Fibroblast of skin of back (primary cell): ENCODE measurements at regions not wholly inside any gene's neighbourhood (a gene's known extent, or its start where the extent isn't known, plus 50 kb on each side); places are given as distances from the start of the nearest gene placed in this dataset.

Experiments used
- DNase-seq: peaks from one replicate; pipeline ENCODE4 v3.0.0-alpha.2; 2013

DNA sequence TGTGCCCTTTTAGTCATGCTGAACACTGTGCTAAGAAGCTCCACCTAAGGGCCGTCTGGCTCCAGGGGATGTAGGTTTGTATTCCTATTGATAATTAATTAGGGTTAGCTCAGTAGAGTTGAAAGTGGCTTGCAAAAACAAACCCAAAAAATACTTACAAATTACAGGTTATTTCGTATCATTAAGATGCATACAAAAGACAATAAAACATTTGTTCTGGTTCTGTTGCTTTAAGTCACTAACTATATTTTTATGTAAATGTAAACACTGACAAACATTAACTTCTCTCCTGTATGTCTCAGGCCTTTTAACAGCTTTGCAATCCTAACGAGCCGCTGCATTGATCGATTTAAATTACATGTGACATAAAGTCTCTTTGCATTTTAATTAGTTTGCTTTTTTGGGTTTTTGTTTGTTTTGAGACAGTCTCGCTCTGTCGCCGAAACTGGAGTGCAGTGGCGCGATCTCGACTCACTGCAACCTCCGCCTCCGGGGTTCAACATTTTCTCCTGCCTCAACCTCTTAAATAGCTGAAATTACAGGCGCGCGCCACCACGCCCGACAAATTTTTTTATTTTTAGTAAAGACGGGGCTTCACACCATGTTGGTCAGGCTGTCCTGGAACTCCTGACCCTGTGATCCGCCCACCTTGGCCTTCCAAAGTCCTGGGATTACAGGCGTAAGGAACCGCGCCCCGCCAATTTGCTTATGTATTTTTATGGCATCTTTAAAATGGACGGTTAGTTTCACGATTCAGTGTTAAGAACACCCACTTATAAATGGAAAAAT, 110.9 kb downstream of the HFE start:
- DNase-seq = peak; percentile 50

DNA sequence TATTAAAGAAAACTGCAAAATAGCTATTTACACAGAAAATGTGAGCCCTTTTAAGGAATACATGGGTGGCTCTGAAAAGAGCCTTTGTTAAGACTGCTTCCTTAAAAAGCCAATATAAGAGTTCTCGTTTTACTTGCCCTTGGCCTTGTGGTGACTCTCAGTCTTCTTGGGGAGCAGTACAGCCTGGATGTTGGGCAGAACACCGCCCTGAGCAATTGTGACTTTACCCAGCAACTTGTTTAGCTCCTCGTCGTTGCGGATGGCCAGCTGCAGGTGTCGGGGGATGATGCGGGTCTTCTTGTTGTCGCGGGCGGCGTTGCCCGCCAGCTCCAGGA, 111.5 kb downstream of the HFE start:
- DNase-seq = no peak

DNA sequence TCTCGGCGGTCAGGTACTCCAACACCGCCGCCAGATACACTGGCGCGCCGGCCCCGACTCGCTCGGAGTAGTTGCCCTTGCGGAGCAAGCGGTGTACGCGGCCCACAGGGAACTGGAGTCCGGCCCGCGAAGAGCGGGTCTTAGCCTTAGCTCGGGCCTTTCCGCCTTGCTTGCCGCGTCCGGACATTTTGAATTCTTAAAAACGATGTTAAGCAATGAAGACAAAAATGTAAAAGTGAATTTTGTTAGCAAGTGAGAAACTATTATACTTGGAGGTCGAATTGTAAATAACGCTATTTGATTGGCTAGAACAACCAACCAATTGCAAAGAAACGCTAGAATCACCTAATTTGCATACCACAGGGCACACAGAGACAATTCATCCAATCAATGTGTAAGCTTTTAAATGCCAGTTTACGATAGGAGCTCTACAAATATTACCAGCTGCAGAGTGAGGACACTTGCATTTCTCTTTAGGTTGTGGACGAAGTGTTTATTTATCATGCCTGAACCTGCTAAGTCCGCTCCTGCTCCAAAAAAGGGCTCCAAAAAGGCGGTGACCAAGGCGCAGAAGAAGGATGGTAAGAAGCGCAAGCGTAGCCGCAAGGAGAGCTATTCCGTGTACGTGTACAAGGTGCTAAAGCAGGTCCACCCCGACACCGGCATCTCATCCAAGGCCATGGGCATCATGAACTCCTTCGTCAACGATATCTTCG, 112.0 kb downstream of the HFE start:
- peak; percentile 93 for DNase-seq

DNA sequence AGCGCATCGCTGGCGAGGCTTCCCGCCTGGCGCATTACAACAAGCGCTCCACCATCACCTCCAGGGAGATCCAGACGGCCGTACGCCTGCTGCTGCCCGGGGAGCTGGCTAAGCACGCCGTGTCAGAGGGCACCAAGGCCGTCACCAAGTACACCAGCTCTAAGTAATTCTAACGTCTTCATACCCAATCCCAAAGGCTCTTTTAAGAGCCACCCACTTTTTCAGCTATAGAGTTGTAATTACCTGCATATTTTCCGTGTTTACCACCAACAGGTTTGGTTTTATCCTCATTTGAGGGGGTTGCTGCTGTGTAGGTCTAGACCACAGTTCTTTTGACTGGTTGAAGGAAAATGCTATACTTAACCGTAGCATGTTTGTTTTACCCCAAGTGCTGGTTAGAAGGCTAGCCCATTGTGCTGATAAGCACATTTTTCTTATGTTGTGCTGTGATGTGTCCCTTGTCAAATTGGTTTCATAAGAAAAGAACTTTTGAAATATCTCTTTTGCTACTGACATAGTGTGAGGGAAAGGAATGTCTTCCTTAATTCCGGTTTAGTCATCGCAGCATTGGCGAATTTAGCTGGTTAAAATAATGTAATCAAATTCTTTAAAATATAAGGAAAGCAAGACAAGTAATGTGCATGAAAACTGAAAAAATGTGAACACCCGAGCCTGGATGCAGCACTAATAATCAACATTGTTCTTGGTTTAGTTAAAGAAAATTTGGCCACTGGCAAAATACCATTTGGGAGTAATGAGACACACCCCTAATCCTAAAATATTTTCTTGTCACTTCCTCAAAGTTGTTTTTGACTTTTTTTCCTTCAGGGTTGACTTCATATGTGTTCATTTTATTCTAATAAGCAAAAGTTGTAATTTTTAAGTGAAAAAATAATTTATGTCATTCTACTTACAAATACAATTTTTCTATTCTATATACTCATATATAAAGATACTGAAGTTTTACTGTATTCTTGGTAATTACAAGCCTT, 112.8 kb downstream of the HFE start:
- peak; percentile 84 for DNase-seq

DNA sequence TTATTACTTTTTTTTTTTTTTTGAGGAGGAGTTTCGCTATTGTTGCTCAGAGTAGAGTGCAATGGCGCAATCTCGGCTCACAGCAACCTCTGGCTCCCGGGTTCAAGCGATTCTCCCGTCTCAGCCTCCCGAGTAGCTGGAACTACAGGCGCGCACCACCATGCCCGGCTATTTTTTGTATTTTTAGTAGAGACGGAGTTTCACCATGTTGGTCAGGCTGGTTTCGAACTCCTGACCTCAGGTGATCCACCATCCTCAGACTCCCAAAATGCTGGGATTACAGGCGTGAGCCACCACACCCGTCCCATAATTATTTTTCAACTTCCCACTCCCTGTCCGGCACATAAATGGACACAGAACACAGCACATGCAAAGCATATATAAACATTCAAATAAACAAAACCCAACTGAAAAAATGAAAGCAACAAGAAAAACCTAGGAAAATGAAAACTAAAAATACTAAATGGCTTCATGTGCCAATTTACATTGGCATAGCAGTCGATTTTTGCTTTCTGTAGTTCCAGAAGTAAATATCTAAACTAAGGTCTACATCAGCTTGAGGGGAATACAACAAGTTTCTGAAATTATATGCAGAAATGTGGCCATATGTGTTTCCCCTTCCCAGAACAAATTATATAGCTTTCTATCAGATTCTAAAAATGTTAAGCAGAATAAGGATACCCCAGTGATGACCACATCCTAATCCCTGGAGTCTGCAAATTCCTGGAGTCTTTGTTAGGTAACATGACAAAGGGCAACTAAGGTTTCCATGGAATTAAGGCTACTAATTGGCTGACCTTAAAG, 113.9 kb downstream of the HFE start:
- no peak for DNase-seq

DNA sequence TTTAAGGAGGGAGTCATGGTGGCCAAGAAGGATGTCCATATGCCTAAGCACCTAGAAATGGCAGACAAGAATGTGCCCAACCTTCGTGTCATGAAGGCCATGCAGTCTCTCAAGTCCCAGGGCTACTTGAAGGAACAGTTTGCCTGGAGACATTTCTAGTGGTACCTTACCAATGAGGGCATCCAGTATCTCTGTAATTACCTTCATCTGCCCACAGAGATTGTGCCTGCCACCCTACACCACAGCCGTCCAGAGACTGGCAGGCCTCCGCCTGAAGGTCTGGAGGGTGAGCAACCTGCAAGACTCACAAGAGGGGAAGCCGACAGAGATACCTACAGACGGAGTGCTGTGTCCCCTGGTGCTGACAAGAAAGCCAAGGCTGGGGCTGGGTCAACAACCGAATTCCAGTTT, 115.0 kb downstream of the HFE start:
- DNase-seq = no peak

DNA sequence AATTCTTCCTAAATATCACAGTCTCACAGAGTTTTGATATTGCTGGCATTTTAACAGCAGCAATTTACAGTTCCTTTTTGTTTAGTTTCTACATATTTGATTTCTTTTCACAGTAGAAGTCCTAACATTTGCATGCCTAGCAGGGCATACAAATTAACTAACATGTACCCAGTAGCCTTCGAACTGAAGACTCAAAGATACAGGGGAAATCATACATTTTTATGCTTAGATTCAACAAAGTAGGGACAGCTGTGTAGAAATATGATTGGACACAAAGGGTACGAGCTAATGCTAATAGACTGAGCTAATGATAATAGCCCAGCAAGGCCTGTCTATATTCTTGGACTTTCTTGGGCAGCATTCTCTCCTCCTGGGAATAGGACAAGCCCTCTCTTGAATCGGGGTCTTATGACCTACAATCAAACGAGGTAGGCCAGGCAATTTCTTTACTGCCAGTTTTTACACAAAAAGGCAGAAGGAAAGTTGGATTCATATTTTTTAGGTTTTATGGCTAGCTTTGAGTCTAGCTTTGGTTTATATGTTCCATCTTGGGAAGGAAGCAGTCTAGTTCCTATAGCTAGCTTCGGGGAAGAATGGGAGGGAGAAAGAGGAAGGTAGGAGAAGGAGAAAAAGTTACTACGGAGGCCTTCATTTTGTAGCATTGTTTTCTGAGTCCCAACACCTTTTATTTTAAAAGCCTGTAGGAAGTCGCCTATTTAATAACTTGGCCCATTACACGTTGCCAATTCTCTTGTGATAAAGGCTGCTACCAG, 115.8 kb downstream of the HFE start:
- no peak for DNase-seq

DNA sequence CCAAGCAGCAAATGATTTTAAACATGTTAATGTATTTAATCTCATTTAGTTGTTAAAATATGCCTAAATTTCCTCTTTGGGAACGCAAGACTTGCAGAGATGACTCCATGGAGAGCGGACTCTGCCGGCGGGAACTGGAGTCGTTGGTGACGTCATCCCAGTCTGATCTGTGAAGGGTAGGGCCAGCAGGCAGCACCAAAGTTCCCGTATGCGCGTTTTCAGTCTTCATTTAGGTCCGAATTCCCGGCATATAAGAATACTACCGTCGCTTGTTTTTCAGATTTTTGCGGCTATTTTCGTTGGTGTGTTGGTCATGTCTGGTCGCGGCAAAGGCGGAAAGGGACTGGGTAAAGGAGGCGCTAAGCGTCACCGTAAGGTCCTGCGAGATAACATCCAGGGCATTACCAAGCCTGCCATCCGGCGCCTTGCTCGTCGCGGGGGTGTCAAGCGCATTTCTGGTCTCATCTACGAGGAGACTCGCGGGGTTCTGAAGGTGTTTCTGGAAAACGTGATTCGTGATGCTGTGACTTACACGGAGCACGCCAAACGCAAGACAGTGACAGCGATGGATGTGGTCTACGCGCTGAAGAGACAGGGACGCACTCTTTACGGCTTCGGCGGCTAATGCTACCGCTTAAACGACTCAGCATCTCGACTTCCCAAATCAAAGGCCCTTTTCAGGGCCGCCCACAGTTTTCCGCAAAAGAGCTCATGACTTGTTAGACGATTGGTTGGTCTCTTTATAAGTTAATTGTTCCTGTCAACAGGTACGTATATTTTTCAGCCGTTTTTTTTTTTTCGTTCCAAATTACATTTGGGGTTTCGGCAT, 117.3 kb downstream of the HFE start:
- peak; percentile 99 for DNase-seq

DNA sequence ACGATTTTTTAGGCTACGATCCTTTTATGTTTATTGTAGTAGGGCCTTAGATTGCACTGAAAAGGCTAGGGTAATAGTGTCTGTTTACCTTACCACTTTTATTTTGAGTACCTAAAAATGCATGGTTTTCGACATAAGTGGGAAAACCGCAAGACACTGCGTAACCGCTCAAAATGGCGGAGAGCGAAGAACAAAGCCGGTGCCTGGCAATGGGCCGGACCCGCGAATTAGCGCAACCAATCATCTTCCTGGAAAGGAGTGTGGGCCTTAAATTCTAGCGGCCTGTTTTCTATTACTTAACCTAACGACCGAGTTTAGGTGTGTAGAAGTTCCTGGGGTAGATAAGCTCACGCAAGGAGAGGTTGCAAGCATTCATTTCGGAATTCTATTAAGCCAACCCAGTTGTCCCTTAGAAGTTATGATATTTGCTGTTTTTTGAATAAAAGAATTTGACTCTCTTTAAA, 118.0 kb downstream of the HFE start:
- DNase-seq = peak; percentile 90

DNA sequence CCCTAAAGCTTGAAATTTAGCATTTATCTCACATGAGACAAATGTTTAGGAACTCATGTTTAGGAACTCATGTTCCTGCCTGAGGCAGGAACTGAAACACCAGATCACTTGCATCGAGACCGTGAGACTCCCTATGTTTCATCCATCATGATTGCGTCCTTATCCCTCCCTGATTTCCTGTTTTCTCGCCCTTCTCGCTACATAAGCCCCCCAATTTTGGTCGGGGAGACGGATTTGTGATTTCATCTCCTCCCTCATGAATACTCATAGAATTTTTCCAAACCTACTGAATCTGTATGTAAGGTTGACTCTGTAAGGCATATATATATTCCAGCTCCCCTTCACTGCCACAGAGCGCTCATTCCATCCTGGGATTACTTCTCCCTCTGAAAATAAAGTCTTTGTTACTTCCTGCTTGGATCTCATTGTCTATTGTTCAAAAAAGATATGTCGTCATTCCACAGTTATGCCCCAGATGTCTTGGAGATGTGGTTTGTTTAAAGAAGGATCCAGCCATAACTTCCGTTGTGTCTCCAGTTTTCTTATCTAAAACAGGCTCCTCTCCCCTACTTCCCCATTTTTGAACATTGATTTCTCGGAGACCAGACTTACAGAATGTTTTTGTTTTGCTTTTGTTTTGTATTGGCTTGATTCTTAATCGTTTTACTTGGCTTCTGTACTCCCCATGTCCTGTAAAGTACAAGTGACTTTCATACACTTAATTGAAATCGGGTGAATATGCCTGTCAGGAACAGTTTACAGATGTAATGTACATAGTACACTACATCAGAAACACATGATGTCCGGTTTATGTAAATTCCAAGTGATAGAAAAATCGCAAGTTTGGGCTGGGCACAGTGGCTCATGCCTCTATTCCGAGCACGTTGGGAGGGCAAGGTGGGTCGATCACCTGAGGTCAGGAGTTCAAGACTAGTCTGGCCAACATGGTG, 118.7 kb downstream of the HFE start:
- DNase-seq = peak; percentile 92

DNA sequence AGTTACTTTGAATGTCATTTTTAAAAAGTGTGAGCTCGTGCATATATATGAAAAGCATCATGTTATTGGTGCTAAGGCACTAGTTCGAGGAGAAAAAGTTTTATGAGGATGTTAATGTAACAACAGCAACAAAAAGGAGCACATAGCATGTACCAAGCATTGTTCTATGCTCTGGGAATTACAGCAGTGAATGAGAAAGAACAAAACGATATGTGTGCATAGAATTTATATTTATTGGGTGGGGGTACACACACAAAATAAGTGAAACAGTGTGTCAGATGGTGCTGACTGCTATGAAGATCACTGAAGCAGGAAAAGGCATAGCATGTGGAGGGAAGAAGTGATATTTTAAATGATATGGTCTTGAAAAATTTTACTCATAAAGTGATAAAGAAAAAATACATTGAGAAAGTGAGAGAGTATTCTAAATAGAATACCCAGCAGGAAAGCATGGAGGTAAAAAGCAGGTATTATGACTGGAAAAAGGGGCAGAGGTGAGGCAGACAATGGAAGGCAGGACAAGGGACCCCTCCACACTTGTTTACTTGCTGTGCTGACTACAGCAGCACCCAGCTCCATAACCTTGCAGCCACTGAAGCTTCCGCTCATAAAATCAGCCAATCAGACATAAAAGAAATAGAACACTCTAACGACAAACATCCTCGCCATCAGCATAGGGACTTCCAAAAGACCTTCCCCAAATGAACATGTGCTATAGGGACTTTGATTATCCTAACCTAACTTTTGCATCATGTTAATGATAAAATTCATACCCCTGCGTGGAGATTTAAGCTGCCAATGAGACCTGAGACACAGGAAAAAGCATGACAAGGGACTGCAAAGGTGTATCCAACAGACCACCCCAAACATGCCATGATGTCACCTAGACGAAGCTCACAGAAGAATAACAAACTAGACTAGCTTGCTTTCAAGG, 119.9 kb downstream of the HFE start:
- no peak for DNase-seq

DNA sequence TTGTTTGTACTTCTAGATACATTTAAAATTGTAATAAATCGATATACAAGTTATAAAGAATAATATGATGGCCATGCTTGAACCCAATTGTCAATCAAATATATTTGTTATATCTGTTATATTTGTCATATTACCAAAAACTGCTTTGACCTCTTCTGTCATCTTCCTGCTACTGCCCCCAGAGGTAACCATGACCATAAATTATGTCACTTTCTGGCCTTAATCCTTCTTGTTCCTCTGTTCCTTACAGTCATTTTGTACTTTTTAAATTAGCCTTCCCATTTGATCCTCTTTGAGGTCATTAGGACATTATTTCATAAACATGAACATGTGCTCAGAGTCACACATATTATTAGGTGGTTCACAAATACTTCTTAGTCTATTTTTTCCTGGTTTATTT, 124.7 kb downstream of the HFE start:
- DNase-seq = no peak

DNA sequence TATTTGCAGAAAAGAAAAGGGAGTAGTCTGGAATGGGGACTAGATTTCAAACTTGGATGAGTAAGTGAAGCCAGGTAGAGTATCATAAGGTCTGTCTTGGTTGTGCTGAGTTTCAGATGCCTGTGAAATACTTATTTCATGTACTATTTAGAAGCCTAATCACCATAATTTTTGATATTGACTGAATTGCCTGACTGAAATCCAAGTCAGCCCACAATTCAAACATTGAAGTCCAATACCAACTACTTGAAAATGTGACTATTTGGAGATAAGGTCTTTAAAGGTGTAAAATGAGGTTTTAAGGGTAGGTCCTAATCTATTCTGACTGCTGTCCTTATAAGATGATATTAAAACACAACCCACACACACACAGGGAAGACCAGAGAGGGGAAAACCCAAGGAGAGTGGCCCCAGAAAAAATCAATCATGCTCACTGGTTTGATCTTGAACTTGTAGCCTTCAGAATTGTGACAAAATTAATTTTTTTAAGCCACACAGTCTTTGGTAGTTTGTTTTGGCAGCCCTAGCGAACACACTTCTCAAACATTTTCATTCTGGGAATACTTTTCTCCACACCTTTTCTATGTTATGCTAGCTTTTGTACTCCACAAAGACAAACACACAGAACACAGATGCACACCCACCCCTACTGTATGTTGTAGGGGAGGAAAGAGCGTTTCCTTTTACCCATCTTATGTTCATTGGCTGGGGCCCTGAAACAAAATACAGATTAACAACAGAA, 126.3 kb downstream of the HFE start:
- no peak for DNase-seq

DNA sequence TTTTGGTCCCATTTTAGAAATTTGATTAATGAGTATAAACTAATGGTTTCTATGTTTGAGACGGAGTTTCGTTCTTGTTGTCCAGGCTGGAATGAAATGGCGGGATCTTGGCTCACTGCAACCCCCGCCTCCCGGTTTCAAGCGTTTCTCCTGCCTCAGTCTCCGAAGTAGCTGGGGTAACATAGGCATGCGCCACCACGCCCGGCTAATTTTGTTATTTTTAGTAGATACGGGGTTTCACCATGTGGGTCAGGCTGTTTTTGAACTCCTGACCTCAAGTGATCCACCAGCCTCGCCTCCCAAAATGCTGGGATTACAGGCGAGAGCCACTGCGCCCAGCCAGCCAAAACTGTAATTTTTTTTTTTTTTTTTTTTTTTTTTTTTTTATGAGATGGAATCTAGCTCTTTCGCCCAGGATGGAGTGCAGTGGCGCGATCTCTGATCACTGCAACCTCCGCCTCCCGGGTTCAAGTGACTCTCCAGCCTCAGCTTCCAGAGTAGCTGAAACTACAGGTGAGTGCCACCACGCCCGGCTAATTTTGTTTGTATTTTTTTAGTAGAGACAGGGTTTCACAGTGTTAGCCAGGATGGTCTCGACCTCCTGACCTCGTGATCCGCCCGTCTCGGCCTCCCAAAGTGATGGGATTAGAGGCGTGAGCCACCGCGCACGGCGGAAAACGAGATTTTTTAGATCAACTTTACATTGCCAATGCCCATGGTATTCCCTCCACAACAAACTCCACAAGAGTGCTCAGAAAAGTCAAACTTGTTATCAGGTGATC, 127.8 kb downstream of the HFE start:
- no peak for DNase-seq

DNA sequence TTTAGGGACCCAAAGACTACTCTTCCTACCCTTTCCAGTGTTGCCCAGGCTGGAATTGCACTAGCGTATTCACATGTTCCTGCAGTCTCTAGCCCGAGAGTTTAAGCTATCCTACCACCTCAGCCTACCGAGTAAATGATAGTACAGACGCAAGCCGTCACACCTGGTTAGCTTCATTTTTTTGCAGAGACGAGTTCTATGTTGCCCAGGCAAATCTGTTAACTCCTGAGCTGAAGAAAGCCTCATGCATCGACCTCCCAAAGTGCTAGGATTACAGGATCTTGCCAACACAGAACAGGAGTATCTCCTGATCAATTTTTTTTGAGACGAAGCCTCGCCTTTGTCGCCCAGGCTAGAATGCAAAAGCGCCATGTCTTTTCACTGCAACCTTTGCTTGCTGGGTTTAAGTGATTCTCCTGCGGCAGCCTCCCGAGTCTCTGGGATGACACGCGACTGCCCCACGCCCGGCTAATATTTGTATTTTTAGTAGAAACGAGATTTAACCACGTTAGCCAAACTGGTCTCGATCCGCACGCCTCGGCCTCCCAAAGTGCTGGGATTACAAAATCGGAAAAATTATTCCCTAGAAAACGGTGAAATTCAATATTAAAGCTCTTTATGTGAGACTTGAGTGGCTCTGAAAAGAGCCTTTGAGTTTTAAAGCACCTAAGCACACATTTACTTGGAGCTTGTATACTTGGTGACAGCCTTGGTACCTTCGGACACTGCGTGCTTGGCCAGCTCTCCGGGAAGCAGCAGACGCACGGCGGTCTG, 128.5 kb downstream of the HFE start:
- peak; percentile 30 for DNase-seq
